OCI-LY7 (cell line): ENCODE measurements at regions not wholly inside any gene's neighbourhood (a gene's known extent, or its start where the extent isn't known, plus 50 kb on each side); places are given as distances from the start of the nearest gene placed in this dataset.

Source experiments
- EZH2phosphoT487 ChIP-seq: fragments of 200-600 bp; sonication (generic); IDR thresholded peaks from 2 replicates; pipeline ENCODE4 v1.6.1; 2018; ENCODE audit warnings: low read depth, borderline replicate concordance, mild to moderate bottlenecking, mixed run types, antibody characterized with exemption, low read length, moderate library complexity, mixed read lengths
- TF ChIP-seq, protein P1 (sequence below): fragments of 200-600 bp; sonication (generic); conservative IDR thresholded peaks from 2 replicates; pipeline ENCODE4 v1.5.1; 2014; ENCODE audit warnings: mild to moderate bottlenecking, antibody characterized with exemption, low read length, moderate library complexity, mixed read lengths

DNA sequence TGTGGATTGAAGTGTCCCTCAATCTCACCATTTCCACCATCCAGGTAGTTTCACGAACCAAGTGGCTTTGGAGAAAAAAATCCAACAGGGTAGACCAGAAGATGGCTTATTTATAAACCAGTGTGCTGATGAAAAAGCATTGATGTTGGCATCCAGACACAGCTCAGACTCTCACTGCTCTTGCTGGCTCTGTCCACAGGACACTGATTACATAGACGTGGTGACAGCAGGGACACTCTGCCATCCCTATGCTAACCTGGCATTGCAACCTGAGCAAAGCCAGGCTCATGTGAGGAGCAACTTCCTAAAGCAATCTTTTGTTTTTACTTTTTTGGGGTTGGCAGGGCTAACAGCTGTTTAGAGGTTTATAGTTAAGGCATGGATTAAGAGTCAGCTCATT is 130.6 kb upstream of the SVIL start:
- TF ChIP-seq, protein P1, sequence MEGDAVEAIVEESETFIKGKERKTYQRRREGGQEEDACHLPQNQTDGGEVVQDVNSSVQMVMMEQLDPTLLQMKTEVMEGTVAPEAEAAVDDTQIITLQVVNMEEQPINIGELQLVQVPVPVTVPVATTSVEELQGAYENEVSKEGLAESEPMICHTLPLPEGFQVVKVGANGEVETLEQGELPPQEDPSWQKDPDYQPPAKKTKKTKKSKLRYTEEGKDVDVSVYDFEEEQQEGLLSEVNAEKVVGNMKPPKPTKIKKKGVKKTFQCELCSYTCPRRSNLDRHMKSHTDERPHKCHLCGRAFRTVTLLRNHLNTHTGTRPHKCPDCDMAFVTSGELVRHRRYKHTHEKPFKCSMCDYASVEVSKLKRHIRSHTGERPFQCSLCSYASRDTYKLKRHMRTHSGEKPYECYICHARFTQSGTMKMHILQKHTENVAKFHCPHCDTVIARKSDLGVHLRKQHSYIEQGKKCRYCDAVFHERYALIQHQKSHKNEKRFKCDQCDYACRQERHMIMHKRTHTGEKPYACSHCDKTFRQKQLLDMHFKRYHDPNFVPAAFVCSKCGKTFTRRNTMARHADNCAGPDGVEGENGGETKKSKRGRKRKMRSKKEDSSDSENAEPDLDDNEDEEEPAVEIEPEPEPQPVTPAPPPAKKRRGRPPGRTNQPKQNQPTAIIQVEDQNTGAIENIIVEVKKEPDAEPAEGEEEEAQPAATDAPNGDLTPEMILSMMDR = no peak
- TF ChIP-seq EZH2phosphoT487 = no peak
